BJ (cell line): ENCODE measurements at regions not wholly inside any gene's neighbourhood (a gene's known extent, or its start where the extent isn't known, plus 50 kb on each side); places are given as distances from the start of the nearest gene placed in this dataset.
"Not testable (repeated sequence)": the region's sequence is repeated elsewhere in the genome, so short reads cannot be mapped to it uniquely, and the experiment has no call there.

ENCODE experiments used
- CTCF ChIA-PET: fragments of 350-600 bp; formaldehyde crosslinking; extraction: SDS; loops from one replicate; lab custom pipeline; 2021; ENCODE audit warnings: antibody characterized with exemption, inconsistent platforms; lab: Yijun Ruan, JAX
- POLR2A ChIA-PET: fragments of 300-600 bp; sonication (Branson Sonifier 250); formaldehyde crosslinking; extraction: SDS; loops from one replicate; lab custom pipeline; 2021; ENCODE audit warnings: antibody characterized with exemption; lab: Charles Lee
- DNase-seq: peaks from one replicate; pipeline ENCODE4 v3.0.0-alpha.2; 2011; ENCODE audit warnings: low read depth
- H3K27me3 ChIP-seq: 2 replicates; pipeline ENCODE4 v1.6.0; 2011; ENCODE audit warnings: low read length; ENCODE audit not compliant: control insufficient read depth, insufficient read depth
- H3K36me3 ChIP-seq: 2 replicates; pipeline ENCODE4 v1.5.1; 2011; ENCODE audit warnings: low read length; ENCODE audit not compliant: control insufficient read depth, insufficient read depth
- H3K4me3 ChIP-seq: 2 replicates; pipeline ENCODE4 v1.5.1; 2011; ENCODE audit warnings: low read depth, mild to moderate bottlenecking, control low read depth, low read length
- CTCF ChIP-seq: IDR thresholded peaks from 2 replicates; pipeline ENCODE4 v1.5.1; 2011; ENCODE audit warnings: low read depth, mild to moderate bottlenecking, control low read depth, inconsistent platforms, low read length, moderate library complexity; ENCODE audit not compliant: insufficient read depth

GRCh38 chr12:73225941-73226340 lies 953.8 kb downstream of the TRHDE start:
- TF ChIP-seq CTCF, result no peak
- POLR2A ChIA-PET, result no interaction called here

GRCh38 chr12:73226593-73226992 lies 954.4 kb downstream of the TRHDE start:
- Histone ChIP-seq H3K4me3 (no peak overlapping the region), H3K36me3 (no peaks in the 10 kb centered on the region), H3K27me3 (no peaks in the 10 kb centered on the region)
- POLR2A ChIA-PET, result no interaction called here
- CTCF ChIA-PET, result no interaction called here
- no peak for TF ChIP-seq CTCF
- no peak for DNase-seq

More at GRCh38 chr12:73225941-73226340, 953.8 kb downstream of the TRHDE start:
- no peak for DNase-seq
- H3K4me3 ChIP-seq, result no peak overlapping the region
- CTCF ChIA-PET, result no interaction called here
- no peaks in the 10 kb centered on the region for H3K36me3 ChIP-seq
- no peaks in the 10 kb centered on the region for H3K27me3 ChIP-seq

GRCh38 chr12:73228828-73229227 lies 956.7 kb downstream of the TRHDE start:
- DNase-seq, CTCF ChIA-PET, H3K4me3 ChIP-seq, H3K36me3 ChIP-seq, POLR2A ChIA-PET, H3K27me3 ChIP-seq: not testable (repeated sequence)

- ChIA-PET CTCF (no interaction called here), POLR2A (no interaction called here)
- no peak overlapping the region for H3K4me3 ChIP-seq
- no peak for TF ChIP-seq CTCF
- no peak for DNase-seq
- H3K27me3 ChIP-seq, result no peaks in the 10 kb centered on the region
- no peaks in the 10 kb centered on the region for H3K36me3 ChIP-seq
Observed at GRCh38 chr12:73235387-73235786, 963.2 kb downstream of the TRHDE start.

GRCh38 chr12:73240110-73240509 lies 967.9 kb downstream of the TRHDE start:
- H3K27me3 ChIP-seq, result no peaks in the 10 kb centered on the region
- H3K4me3 ChIP-seq, result no peak overlapping the region
- TF ChIP-seq CTCF, result no peak
- no peak for DNase-seq
- no peaks in the 10 kb centered on the region for H3K36me3 ChIP-seq
- POLR2A ChIA-PET, result no interaction called here
- CTCF ChIA-PET, result no interaction called here

- H3K27me3 ChIP-seq, result no peaks in the 10 kb centered on the region
- TF ChIP-seq CTCF, result no peak
- no peak overlapping the region for H3K4me3 ChIP-seq
- ChIA-PET CTCF (no interaction called here), POLR2A (no interaction called here)
- H3K36me3 ChIP-seq, result no peaks in the 10 kb centered on the region
- DNase-seq, result no peak
Observed at GRCh38 chr12:73262788-73263381, 990.7 kb downstream of the TRHDE start.
